Mesendoderm (in vitro differentiated cells): ENCODE measurements at regions not wholly inside any gene's neighbourhood (a gene's known extent, or its start where the extent isn't known, plus 50 kb on each side); places are given as distances from the start of the nearest gene placed in this dataset.

ENCODE experiments used
- DNase-seq: peaks from one replicate; pipeline ENCODE4 v3.0.0; 2013
- H2AK5ac ChIP-seq: 2 replicates; pipeline ENCODE4 v1.6.1; 2013; ENCODE audit warnings: low read length, inconsistent platforms
- H2BK120ac ChIP-seq: 2 replicates; pipeline ENCODE4 v1.6.1; 2013; ENCODE audit warnings: low read depth, mild to moderate bottlenecking, low read length, moderate library complexity, mixed read lengths
- H2BK15ac ChIP-seq: replicated peaks from 2 replicates; pipeline ENCODE4 v1.6.1; 2013; ENCODE audit warnings: low read depth, mild to moderate bottlenecking, moderate library complexity
- H2BK5ac ChIP-seq: 2 replicates; pipeline ENCODE4 v1.6.1; 2013; ENCODE audit warnings: low read length, inconsistent platforms
- H3K18ac ChIP-seq: 2 replicates; pipeline ENCODE4 v1.6.1; 2013; ENCODE audit warnings: mild to moderate bottlenecking, low read length, mixed read lengths
- H3K23ac ChIP-seq: one replicate; pipeline ENCODE4 v1.6.1; 2013; ENCODE audit warnings: low read length
- H3K27ac ChIP-seq: 2 replicates; pipeline ENCODE4 v1.5.1; 2013; ENCODE audit warnings: low read depth, mild to moderate bottlenecking, inconsistent platforms, low read length, moderate library complexity
- H3K27me3 ChIP-seq: 2 replicates; pipeline ENCODE4 v1.6.1; 2013; ENCODE audit warnings: low read length, control low read depth, mild to moderate bottlenecking, inconsistent platforms; ENCODE audit not compliant: insufficient read depth, poor library complexity
- H3K36me3 ChIP-seq: 2 replicates; pipeline ENCODE4 v1.6.1; 2013; ENCODE audit warnings: low read length, inconsistent platforms; ENCODE audit not compliant: control insufficient read depth, insufficient read depth
- H3K4ac ChIP-seq: one replicate; pipeline ENCODE4 v1.6.1; 2013; ENCODE audit warnings: low read depth, mild to moderate bottlenecking, low read length, moderate library complexity
- H3K4me1 ChIP-seq: 2 replicates; pipeline ENCODE4 v1.6.1; 2013; ENCODE audit warnings: low read depth, low read length, inconsistent platforms; ENCODE audit not compliant: control insufficient read depth
- H3K4me2 ChIP-seq: 2 replicates; pipeline ENCODE4 v1.6.1; 2013; ENCODE audit warnings: low read length
- H3K4me3 ChIP-seq: 2 replicates; pipeline ENCODE4 v1.5.1; 2013; ENCODE audit warnings: mild to moderate bottlenecking, low read length
- H3K56ac ChIP-seq: one replicate; pipeline ENCODE4 v1.6.1; 2013; ENCODE audit warnings: low read length
- H3K79me1 ChIP-seq: 2 replicates; pipeline ENCODE4 v1.6.1; 2013; ENCODE audit warnings: low read length, inconsistent platforms
- H3K79me2 ChIP-seq: 2 replicates; pipeline ENCODE4 v1.6.1; 2013; ENCODE audit warnings: mild to moderate bottlenecking, low read length; ENCODE audit not compliant: control insufficient read depth, insufficient read depth
- H3K9ac ChIP-seq: 2 replicates; pipeline ENCODE4 v1.6.1; 2013; ENCODE audit warnings: low read length, inconsistent platforms
- H4K5ac ChIP-seq: one replicate; pipeline ENCODE4 v1.6.1; 2013; ENCODE audit warnings: low read length
- H4K8ac ChIP-seq: one replicate; pipeline ENCODE4 v1.6.1; 2013; ENCODE audit warnings: low read depth, mild to moderate bottlenecking, control low read depth, low read length, moderate library complexity
- WGBS: extraction: QIAGEN DNeasy Blood & Tissue Kit; methylation state at CpG from one replicate; pipeline ENCODE4 v1.1.7; 2013; ENCODE audit warnings: low lambda C conversion rate, missing lambda C conversion rate; ENCODE audit not compliant: insufficient coverage; ENCODE audit errors: extremely low coverage; 5-methylcytosine and 5-hydroxymethylcytosine counted together

GRCh38 chr4:33091961-33092360, 2371.8 kb downstream of the PCDH7 start:
- Histone ChIP-seq H2BK120ac (no peak overlapping the region), H3K27me3 (no peaks in the 10 kb centered on the region), H3K4me3 (no peak overlapping the region), H2BK5ac (no peak overlapping the region), H3K36me3 (no peaks in the 10 kb centered on the region), H3K4ac (no peak overlapping the region), H2AK5ac (no peak overlapping the region), H3K27ac (no peak overlapping the region), H2BK15ac (no peak overlapping the region), H3K4me2 (no peak overlapping the region), H3K18ac (no peak overlapping the region), H3K4me1 (no peaks in the 10 kb centered on the region), H4K5ac (no peak overlapping the region), H3K9ac (no peak overlapping the region), H4K8ac (no peak overlapping the region), H3K79me2 (no peaks in the 10 kb centered on the region), H3K23ac (no peak overlapping the region), H3K79me1 (no peaks in the 10 kb centered on the region), H3K56ac (no peak overlapping the region)
- DNase-seq = no peak
- no CpG with 5 or more reads among the region's 3 CpGs for WGBS

GRCh38 chr4:33104273-33104672, 2384.1 kb downstream of the PCDH7 start:
- Histone ChIP-seq H3K27ac (no peak overlapping the region), H3K23ac (no peak overlapping the region), H3K9ac (no peak overlapping the region)

GRCh38 chr4:33107814-33108213, 2387.6 kb downstream of the PCDH7 start:
- Histone ChIP-seq H3K4me2 (no peak overlapping the region), H3K18ac (no peak overlapping the region), H3K36me3 (no peaks in the 10 kb centered on the region), H2BK15ac (no peak overlapping the region), H2AK5ac (no peak overlapping the region), H3K9ac (no peak overlapping the region), H3K23ac (no peak overlapping the region), H4K8ac (no peak overlapping the region), H2BK120ac (no peak overlapping the region), H3K79me1 (no peaks in the 10 kb centered on the region), H2BK5ac (no peak overlapping the region), H3K27ac (no peak overlapping the region), H3K4ac (no peak overlapping the region), H3K79me2 (no peaks in the 10 kb centered on the region), H3K27me3 (no peaks in the 10 kb centered on the region), H3K56ac (no peak overlapping the region), H3K4me3 (no peak overlapping the region), H4K5ac (no peak overlapping the region), H3K4me1 (no peaks in the 10 kb centered on the region)
- no CpG with 5 or more reads among the region's 2 CpGs for WGBS
- DNase-seq = no peak

More at GRCh38 chr4:33104273-33104672, 2384.1 kb downstream of the PCDH7 start:
- no peaks in the 10 kb centered on the region for H3K79me2 ChIP-seq
- H3K36me3 ChIP-seq = no peaks in the 10 kb centered on the region
- no peak overlapping the region for H2BK120ac ChIP-seq
- WGBS = no CpG with 5 or more reads among the region's 3 CpGs
- H4K5ac ChIP-seq = no peak overlapping the region
- H3K56ac ChIP-seq = no peak overlapping the region
- no peaks in the 10 kb centered on the region for H3K79me1 ChIP-seq
- H3K27me3 ChIP-seq = no peaks in the 10 kb centered on the region
- H2AK5ac ChIP-seq = no peak overlapping the region
- H3K18ac ChIP-seq = no peak overlapping the region
- H2BK15ac ChIP-seq = no peak overlapping the region
- no peak overlapping the region for H3K4ac ChIP-seq
- no peak overlapping the region for H2BK5ac ChIP-seq
- no peak overlapping the region for H3K4me2 ChIP-seq
- no peaks in the 10 kb centered on the region for H3K4me1 ChIP-seq
- H3K4me3 ChIP-seq = no peak overlapping the region
- no peak overlapping the region for H4K8ac ChIP-seq
- no peak for DNase-seq

- Histone ChIP-seq H2AK5ac (no peak overlapping the region), H3K79me2 (no peaks in the 10 kb centered on the region)
Measured at GRCh38 chr4:33111117-33111516, 2390.9 kb downstream of the PCDH7 start.

GRCh38 chr4:33116871-33117270, 2396.7 kb downstream of the PCDH7 start:
- Histone ChIP-seq H3K79me2 (no peaks in the 10 kb centered on the region), H2BK15ac (no peak overlapping the region), H3K36me3 (no peaks in the 10 kb centered on the region), H3K27ac (no peak overlapping the region), H3K79me1 (no peaks in the 10 kb centered on the region), H2BK5ac (no peak overlapping the region), H3K4ac (no peak overlapping the region), H2AK5ac (no peak overlapping the region), H3K18ac (no peak overlapping the region), H3K27me3 (no peaks in the 10 kb centered on the region), H3K4me1 (no peaks in the 10 kb centered on the region), H4K5ac (no peak overlapping the region), H3K23ac (no peak overlapping the region), H4K8ac (no peak overlapping the region), H3K56ac (no peak overlapping the region), H3K4me2 (no peak overlapping the region), H3K9ac (no peak overlapping the region), H3K4me3 (no peak overlapping the region), H2BK120ac (no peak overlapping the region)
- no peak for DNase-seq
- no CpG with 5 or more reads among the region's 3 CpGs for WGBS

More at GRCh38 chr4:33111117-33111516, 2390.9 kb downstream of the PCDH7 start:
- no peak for DNase-seq
- no peak overlapping the region for H3K56ac ChIP-seq
- H3K23ac ChIP-seq = no peak overlapping the region
- no CpG with 5 or more reads among the region's 1 CpG for WGBS
- H2BK5ac ChIP-seq = no peak overlapping the region
- H2BK15ac ChIP-seq = no peak overlapping the region
- no peak overlapping the region for H3K4me2 ChIP-seq
- H3K9ac ChIP-seq = no peak overlapping the region
- H3K27ac ChIP-seq = no peak overlapping the region
- no peak overlapping the region for H3K4ac ChIP-seq
- H3K4me1 ChIP-seq = no peaks in the 10 kb centered on the region
- H3K36me3 ChIP-seq = no peaks in the 10 kb centered on the region
- H3K27me3 ChIP-seq = no peaks in the 10 kb centered on the region
- H3K79me1 ChIP-seq = no peaks in the 10 kb centered on the region
- H4K8ac ChIP-seq = no peak overlapping the region
- no peak overlapping the region for H4K5ac ChIP-seq
- no peak overlapping the region for H2BK120ac ChIP-seq
- no peak overlapping the region for H3K4me3 ChIP-seq
- H3K18ac ChIP-seq = no peak overlapping the region

- H2AK5ac ChIP-seq = no peak overlapping the region
- no peak overlapping the region for H2BK5ac ChIP-seq
- H3K4me1 ChIP-seq = no peaks in the 10 kb centered on the region
- no peak overlapping the region for H3K4me3 ChIP-seq
- no peaks in the 10 kb centered on the region for H3K36me3 ChIP-seq
- no CpG with 5 or more reads among the region's 1 CpG for WGBS
- H3K18ac ChIP-seq = no peak overlapping the region
- no peak overlapping the region for H4K8ac ChIP-seq
- no peak overlapping the region for H3K4me2 ChIP-seq
- no peaks in the 10 kb centered on the region for H3K79me2 ChIP-seq
- H3K27me3 ChIP-seq = no peaks in the 10 kb centered on the region
- no peak overlapping the region for H2BK120ac ChIP-seq
- no peak overlapping the region for H3K23ac ChIP-seq
- H3K4ac ChIP-seq = no peak overlapping the region
- H3K79me1 ChIP-seq = no peaks in the 10 kb centered on the region
- no peak overlapping the region for H3K56ac ChIP-seq
- H4K5ac ChIP-seq = no peak overlapping the region
- H3K9ac ChIP-seq = no peak overlapping the region
- H3K27ac ChIP-seq = no peak overlapping the region
- H2BK15ac ChIP-seq = no peak overlapping the region
- no peak for DNase-seq
Measured at GRCh38 chr4:33126002-33126401, 2405.8 kb downstream of the PCDH7 start.
